ENCODE measurements at regions not wholly inside any gene's neighbourhood (a gene's known extent, or its start where the extent isn't known, plus 50 kb on each side); places are given as distances from the start of the nearest gene placed in this dataset.

DNA sequence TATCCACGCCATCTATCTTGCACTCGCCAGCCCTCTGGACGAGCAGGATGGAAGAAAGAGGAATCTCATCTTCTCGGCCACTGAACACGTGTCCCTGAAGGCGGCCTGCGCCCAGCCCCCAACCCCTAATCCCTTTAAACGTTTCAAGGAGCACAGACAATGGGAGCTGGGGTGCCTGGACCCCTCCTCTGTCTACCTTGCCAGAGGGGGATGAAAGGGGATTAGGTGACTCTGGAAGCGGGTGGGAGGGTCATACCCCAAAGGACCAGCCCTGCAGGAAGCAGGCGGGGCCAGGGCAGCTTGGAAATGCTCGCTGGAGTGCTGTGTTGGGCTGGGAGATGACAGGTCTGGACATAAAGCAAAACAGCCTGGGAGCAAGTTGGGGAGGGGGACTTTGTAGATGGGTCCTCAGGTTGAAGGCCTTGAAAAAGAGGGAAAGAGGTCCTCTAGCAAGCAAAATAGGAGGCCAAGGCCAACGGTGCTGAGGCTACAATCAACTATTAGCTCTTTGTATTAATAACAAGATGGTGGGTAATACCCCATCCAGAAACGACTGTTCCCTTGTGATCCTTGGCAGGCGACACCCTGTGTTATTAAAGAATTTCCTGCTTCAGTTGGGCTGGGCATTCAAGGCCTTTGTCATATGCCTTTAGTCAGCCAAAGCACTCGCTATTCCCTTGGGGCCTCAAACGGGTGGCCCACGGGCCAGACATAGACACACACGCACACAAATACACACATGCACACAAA, 126.5 kb upstream of the UNC5B start:
- no peak for TF ChIP-seq EZH2 (IDR thresholded peaks at IDR 0.05; ENCODE audit: borderline replicate concordance, low read length)
- TF ChIP-seq, protein P1, sequence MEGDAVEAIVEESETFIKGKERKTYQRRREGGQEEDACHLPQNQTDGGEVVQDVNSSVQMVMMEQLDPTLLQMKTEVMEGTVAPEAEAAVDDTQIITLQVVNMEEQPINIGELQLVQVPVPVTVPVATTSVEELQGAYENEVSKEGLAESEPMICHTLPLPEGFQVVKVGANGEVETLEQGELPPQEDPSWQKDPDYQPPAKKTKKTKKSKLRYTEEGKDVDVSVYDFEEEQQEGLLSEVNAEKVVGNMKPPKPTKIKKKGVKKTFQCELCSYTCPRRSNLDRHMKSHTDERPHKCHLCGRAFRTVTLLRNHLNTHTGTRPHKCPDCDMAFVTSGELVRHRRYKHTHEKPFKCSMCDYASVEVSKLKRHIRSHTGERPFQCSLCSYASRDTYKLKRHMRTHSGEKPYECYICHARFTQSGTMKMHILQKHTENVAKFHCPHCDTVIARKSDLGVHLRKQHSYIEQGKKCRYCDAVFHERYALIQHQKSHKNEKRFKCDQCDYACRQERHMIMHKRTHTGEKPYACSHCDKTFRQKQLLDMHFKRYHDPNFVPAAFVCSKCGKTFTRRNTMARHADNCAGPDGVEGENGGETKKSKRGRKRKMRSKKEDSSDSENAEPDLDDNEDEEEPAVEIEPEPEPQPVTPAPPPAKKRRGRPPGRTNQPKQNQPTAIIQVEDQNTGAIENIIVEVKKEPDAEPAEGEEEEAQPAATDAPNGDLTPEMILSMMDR (IDR thresholded peaks at IDR 0.05; ENCODE audit: low read length), result no peak
